Left ventricle myocardium inferior (tissue), 1 donor: ENCODE measurements at regions not wholly inside any gene's neighbourhood (a gene's known extent, or its start where the extent isn't known, plus 50 kb on each side); places are given as distances from the start of the nearest gene placed in this dataset.

Experiments used
- DNase-seq: peaks from one replicate; pipeline ENCODE4 v3.0.0-alpha.2; 2020
- H3K27ac ChIP-seq: fragments of 200-600 bp; replicated peaks from 2 replicates; pipeline ENCODE4 v1.8.0; 2021
- H3K27me3 ChIP-seq: fragments of 200-600 bp; 2 replicates; pipeline ENCODE4 v1.8.0; 2021; ENCODE audit warnings: low read depth
- H3K36me3 ChIP-seq: fragments of 200-600 bp; 2 replicates; pipeline ENCODE4 v1.8.0; 2021
- H3K4me1 ChIP-seq: fragments of 200-600 bp; 2 replicates; pipeline ENCODE4 v1.8.0; 2021
- H3K4me3 ChIP-seq: fragments of 200-600 bp; 2 replicates; pipeline ENCODE4 v1.8.0; 2021; ENCODE audit warnings: mild to moderate bottlenecking, moderate library complexity
- H3K9me3 ChIP-seq: fragments of 200-600 bp; replicated peaks from 2 replicates; pipeline ENCODE4 v1.8.0; 2021
- intact Hi-C: fragments of 100-400 bp; cut with micrococcal nuclease; formaldehyde crosslinking; loops from one replicate; pipeline ENCODE4 v1.11.0; 2022
- TF ChIP-seq, protein P1 (sequence below): fragments of 200-600 bp; IDR thresholded peaks from 2 replicates; pipeline ENCODE4 v1.8.0; 2021; ENCODE audit warnings: antibody characterized with exemption, mild to moderate bottlenecking, borderline replicate concordance
- donor health status: DM: no; HTN: yes; CAD: no; lungs with severe emphysema.

DNA sequence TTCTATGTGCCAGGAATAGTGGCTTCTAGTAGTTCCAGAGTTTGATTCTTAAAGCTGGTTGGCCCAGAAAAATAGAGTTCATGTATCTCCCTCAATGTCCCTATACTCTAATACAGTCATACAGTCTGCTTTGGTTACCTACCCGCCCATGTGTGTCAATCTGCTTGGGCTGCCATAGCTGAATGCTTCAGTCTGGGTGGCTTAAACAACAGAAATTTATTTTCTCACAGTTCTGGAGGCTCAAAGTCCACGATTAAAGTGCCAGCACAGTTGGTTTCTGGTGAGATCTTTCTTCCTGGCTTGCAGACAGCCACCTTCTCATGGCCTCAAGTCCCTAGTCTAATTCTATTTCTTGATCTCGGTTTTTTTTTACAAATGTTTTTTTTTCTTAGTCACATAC lies 1739.0 kb downstream of the MAT2B start:
- H3K27ac ChIP-seq = no peak overlapping the region
- intact Hi-C loops = no loop called here
- H3K4me1 ChIP-seq = no peaks in the 10 kb centered on the region
- H3K27me3 ChIP-seq = no peaks in the 10 kb centered on the region
- DNase-seq = no peak
- no peaks in the 10 kb centered on the region for H3K9me3 ChIP-seq
- TF ChIP-seq, protein P1, sequence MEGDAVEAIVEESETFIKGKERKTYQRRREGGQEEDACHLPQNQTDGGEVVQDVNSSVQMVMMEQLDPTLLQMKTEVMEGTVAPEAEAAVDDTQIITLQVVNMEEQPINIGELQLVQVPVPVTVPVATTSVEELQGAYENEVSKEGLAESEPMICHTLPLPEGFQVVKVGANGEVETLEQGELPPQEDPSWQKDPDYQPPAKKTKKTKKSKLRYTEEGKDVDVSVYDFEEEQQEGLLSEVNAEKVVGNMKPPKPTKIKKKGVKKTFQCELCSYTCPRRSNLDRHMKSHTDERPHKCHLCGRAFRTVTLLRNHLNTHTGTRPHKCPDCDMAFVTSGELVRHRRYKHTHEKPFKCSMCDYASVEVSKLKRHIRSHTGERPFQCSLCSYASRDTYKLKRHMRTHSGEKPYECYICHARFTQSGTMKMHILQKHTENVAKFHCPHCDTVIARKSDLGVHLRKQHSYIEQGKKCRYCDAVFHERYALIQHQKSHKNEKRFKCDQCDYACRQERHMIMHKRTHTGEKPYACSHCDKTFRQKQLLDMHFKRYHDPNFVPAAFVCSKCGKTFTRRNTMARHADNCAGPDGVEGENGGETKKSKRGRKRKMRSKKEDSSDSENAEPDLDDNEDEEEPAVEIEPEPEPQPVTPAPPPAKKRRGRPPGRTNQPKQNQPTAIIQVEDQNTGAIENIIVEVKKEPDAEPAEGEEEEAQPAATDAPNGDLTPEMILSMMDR = no peak
- no peaks in the 10 kb centered on the region for H3K36me3 ChIP-seq
- no peak overlapping the region for H3K4me3 ChIP-seq

DNA sequence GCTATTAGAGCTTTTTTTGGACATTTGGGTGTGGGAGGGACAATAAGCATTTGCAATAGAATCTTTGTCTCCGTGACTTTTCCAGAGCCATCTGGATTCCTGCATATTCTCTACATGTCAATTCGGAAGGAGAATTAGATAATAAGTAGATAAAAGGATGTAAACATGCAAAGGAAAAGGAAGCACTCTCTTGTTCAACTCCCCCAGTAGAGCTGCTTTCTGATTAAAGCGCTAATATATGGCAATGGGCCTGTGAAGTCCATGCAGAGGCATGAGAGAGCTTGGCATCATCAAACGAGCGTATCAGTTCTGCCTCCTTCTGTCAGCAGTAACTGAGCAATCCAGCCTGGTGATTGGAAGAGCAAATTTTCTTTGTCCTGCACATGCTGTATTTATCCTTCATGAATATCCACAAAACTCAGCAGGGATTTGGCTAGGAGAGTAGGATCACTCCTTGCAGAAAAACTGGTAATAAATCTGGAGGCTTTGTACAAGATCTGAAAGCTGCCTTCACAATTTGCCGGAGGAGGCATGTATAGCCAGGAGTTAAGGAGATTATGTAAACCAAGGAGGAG lies 1752.9 kb downstream of the MAT2B start:
- no peak for DNase-seq
- Histone ChIP-seq H3K4me3 (no peak overlapping the region), H3K27ac (no peak overlapping the region), H3K27me3 (no peaks in the 10 kb centered on the region), H3K36me3 (no peaks in the 10 kb centered on the region), H3K4me1 (no peaks in the 10 kb centered on the region), H3K9me3 (no peaks in the 10 kb centered on the region)
- intact Hi-C loops = no loop called here
- TF ChIP-seq, protein P1 = no peak

DNA sequence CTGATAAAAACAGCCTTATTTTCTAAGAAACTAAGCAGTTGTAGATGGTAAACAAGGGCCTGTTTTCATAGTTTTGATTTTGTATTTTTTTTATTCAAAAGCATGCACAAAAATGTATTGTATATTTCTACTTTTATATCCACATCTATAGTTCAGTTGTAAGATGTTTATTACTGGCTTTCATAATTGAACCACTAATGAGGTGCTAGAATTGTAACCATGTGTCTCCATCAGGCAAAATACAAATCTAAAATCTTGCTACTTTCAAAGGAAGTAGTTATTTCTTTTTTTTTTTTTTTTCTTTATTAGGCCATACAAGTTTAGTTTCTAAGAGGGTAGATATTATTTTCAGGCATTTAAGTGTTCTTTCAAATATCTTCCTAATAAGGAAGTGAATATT lies 1755.0 kb downstream of the MAT2B start:
- Histone ChIP-seq H3K9me3 (no peaks in the 10 kb centered on the region), H3K36me3 (no peaks in the 10 kb centered on the region), H3K27me3 (no peaks in the 10 kb centered on the region), H3K27ac (no peak overlapping the region), H3K4me3 (no peak overlapping the region), H3K4me1 (no peaks in the 10 kb centered on the region)
- DNase-seq = no peak
- TF ChIP-seq, protein P1 = no peak
- intact Hi-C loops = no loop called here

DNA sequence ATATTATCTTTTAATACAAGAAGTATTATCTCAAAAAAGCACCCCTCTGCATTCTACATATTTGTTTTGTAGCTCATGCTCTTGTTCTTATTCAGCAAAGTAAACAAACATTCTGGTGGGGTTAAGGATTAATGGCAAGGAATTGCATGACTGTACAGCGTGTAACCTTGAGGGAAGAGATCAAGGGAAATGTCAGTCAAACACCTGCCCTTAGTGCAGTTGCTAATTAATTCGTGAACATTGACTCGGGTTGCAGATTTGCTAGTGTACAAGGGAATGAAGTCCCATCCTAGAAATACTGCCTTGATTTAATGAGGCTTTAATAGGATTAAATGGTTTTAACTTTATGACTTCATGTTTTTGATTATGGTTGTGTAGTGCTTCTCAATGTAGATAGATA lies 1758.1 kb downstream of the MAT2B start:
- H3K4me1 ChIP-seq = no peaks in the 10 kb centered on the region
- intact Hi-C loops = no loop called here
- H3K27me3 ChIP-seq = no peaks in the 10 kb centered on the region
- no peak overlapping the region for H3K4me3 ChIP-seq
- no peak overlapping the region for H3K27ac ChIP-seq
- TF ChIP-seq, protein P1 = no peak
- no peaks in the 10 kb centered on the region for H3K9me3 ChIP-seq
- no peaks in the 10 kb centered on the region for H3K36me3 ChIP-seq
- no peak for DNase-seq

DNA sequence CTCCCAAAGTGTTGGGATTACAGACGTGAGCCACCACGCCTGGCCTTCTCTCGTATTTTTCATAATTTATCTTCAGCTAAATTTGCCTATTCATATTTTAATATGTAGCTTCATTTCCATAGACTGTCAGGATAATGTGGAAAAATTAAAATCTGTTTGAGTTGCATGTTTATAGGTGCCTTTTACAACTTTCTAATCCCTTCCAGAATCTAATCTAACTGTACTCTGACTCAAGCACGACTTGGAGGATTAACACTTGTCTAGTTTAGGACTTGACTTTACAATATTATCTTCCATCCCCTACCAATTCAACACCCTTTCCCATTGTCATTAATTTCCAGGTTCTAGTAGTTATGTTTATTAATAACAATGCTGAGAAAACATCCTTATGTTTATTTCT lies 1761.5 kb downstream of the MAT2B start:
- Histone ChIP-seq H3K4me1 (no peaks in the 10 kb centered on the region), H3K27ac (no peak overlapping the region), H3K27me3 (no peaks in the 10 kb centered on the region), H3K36me3 (no peaks in the 10 kb centered on the region), H3K9me3 (no peaks in the 10 kb centered on the region), H3K4me3 (no peak overlapping the region)
- TF ChIP-seq, protein P1 = no peak
- intact Hi-C loops = no loop called here
- DNase-seq = no peak
